HL-60 (cell line): ENCODE measurements at regions not wholly inside any gene's neighbourhood (a gene's known extent, or its start where the extent isn't known, plus 50 kb on each side); places are given as distances from the start of the nearest gene placed in this dataset.

Experiments used
- DNase-seq, 2 experiments: peaks; one replicate each; pipeline ENCODE4 v3.0.0-alpha.2; 2010 to 2020; ENCODE audit warnings: low read depth in 1 of 2, low spot score in 1 of 2
- H3K27ac ChIP-seq: fragments of 250-450 bp; sonication (Bioruptor Pico); replicated peaks from 2 replicates; pipeline ENCODE4 v1.5.1; 2020; ENCODE audit warnings: mild to moderate bottlenecking, moderate library complexity
- H3K27me3 ChIP-seq: fragments of 250-450 bp; sonication (Bioruptor Pico); 2 replicates; pipeline ENCODE4 v1.5.1; 2021; ENCODE audit warnings: mild to moderate bottlenecking, moderate library complexity; ENCODE audit not compliant: insufficient read depth, poor library complexity, severe bottlenecking
- H3K4me3 ChIP-seq: replicated peaks from 2 replicates; pipeline ENCODE4 v1.5.1; 2011; ENCODE audit warnings: mild to moderate bottlenecking, control low read depth, low read length; ENCODE audit not compliant: insufficient read depth
- GABPA ChIP-seq: IDR thresholded peaks from 2 replicates; pipeline ENCODE4 v1.6.1; 2012; ENCODE audit warnings: low read depth
- POLR2AphosphoS5 ChIP-seq: IDR thresholded peaks from 2 replicates; pipeline ENCODE4 v1.6.1; 2012; ENCODE audit warnings: low read depth
- SPI1 ChIP-seq: IDR thresholded peaks from 2 replicates; pipeline ENCODE4 v1.6.1; 2012; ENCODE audit warnings: low read depth, mild to moderate bottlenecking, borderline replicate concordance
- TF ChIP-seq, protein P1 (sequence below): IDR thresholded peaks from 2 replicates; pipeline ENCODE4 v1.6.1; 2012; ENCODE audit warnings: low read depth; ENCODE audit not compliant: insufficient replicate concordance
- TF ChIP-seq, protein P2 (sequence below): IDR thresholded peaks from one replicate; pipeline ENCODE4 v1.5.1; 2011; ENCODE audit warnings: low read length, control low read depth, inconsistent platforms; ENCODE audit not compliant: insufficient read depth

DNA sequence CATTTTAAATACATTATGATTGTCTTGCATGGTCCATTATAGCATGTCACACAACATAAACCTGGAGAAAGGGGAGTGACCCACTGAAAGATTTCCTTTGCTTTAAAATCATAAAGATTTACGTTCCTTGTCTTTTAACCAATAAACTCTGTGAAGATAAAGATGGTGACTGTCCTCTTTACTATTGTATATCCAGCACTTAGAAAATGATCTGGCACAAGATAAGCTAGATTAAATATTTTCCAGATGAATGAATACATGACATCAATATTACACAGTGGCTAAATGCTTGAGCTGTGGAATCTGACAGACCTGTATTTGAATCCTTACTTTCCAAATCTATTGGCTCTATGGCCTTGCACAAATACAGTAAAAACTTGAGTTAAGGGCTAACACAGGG is 938.4 kb downstream of the SORCS1 start:
- TF ChIP-seq, protein P1, sequence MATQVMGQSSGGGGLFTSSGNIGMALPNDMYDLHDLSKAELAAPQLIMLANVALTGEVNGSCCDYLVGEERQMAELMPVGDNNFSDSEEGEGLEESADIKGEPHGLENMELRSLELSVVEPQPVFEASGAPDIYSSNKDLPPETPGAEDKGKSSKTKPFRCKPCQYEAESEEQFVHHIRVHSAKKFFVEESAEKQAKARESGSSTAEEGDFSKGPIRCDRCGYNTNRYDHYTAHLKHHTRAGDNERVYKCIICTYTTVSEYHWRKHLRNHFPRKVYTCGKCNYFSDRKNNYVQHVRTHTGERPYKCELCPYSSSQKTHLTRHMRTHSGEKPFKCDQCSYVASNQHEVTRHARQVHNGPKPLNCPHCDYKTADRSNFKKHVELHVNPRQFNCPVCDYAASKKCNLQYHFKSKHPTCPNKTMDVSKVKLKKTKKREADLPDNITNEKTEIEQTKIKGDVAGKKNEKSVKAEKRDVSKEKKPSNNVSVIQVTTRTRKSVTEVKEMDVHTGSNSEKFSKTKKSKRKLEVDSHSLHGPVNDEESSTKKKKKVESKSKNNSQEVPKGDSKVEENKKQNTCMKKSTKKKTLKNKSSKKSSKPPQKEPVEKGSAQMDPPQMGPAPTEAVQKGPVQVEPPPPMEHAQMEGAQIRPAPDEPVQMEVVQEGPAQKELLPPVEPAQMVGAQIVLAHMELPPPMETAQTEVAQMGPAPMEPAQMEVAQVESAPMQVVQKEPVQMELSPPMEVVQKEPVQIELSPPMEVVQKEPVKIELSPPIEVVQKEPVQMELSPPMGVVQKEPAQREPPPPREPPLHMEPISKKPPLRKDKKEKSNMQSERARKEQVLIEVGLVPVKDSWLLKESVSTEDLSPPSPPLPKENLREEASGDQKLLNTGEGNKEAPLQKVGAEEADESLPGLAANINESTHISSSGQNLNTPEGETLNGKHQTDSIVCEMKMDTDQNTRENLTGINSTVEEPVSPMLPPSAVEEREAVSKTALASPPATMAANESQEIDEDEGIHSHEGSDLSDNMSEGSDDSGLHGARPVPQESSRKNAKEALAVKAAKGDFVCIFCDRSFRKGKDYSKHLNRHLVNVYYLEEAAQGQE = no peak
- TF ChIP-seq, protein P2, sequence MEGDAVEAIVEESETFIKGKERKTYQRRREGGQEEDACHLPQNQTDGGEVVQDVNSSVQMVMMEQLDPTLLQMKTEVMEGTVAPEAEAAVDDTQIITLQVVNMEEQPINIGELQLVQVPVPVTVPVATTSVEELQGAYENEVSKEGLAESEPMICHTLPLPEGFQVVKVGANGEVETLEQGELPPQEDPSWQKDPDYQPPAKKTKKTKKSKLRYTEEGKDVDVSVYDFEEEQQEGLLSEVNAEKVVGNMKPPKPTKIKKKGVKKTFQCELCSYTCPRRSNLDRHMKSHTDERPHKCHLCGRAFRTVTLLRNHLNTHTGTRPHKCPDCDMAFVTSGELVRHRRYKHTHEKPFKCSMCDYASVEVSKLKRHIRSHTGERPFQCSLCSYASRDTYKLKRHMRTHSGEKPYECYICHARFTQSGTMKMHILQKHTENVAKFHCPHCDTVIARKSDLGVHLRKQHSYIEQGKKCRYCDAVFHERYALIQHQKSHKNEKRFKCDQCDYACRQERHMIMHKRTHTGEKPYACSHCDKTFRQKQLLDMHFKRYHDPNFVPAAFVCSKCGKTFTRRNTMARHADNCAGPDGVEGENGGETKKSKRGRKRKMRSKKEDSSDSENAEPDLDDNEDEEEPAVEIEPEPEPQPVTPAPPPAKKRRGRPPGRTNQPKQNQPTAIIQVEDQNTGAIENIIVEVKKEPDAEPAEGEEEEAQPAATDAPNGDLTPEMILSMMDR = no peak
- TF ChIP-seq POLR2AphosphoS5 = no peak
- no peak overlapping the region for H3K4me3 ChIP-seq
- no peaks in the 10 kb centered on the region for H3K27me3 ChIP-seq
- no peak for DNase-seq
- H3K27ac ChIP-seq = no peak overlapping the region

DNA sequence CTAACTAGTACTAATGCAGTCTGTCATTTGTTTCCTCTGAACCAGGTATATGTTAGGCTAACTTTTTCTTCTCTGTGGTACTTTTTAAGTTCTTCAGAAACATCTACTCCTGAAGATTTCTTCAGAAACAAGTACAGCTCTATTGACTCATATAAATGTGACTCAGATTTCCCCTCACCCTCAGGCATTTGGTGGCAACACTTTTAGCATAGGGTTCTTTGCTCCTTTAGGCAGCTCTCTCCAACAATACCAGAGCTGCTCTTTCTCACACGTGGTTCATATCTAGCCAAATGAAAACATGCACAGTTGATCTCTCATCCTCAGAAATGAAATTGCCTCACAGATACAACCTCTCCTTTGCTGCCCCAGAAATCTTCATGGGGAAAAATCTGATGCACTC is 939.8 kb downstream of the SORCS1 start:
- TF ChIP-seq, protein P2 = no peak
- TF ChIP-seq POLR2AphosphoS5 = no peak
- TF ChIP-seq, protein P1 = no peak
- no peak for TF ChIP-seq GABPA
- no peak for TF ChIP-seq SPI1
- H3K27ac ChIP-seq = no peak overlapping the region

GRCh38 chr10:106217627-106218026 is 946.9 kb downstream of the SORCS1 start:
- TF ChIP-seq, protein P2 = no peak
- TF ChIP-seq GABPA (no peak), SPI1 (no peak), POLR2AphosphoS5 (no peak)
- TF ChIP-seq, protein P1 = no peak
- Histone ChIP-seq H3K4me3 (no peak overlapping the region), H3K27me3 (no peaks in the 10 kb centered on the region), H3K27ac (no peak overlapping the region)
- DNase-seq = no peak

More for the DNA sequence above, 939.8 kb downstream of the SORCS1 start:
- no peak for DNase-seq
- Histone ChIP-seq H3K4me3 (no peak overlapping the region), H3K27me3 (no peaks in the 10 kb centered on the region)
